ENCODE measurements at regions not wholly inside any gene's neighbourhood (a gene's known extent, or its start where the extent isn't known, plus 50 kb on each side); places are given as distances from the start of the nearest gene placed in this dataset.

- Histone ChIP-seq H3K9me3 (no peaks in the 10 kb centered on the region), H3K4me3 (no peak overlapping the region), H3K27me3 (peaks cover 54 to 94% (median 89%) of the 10 kb centered on the region in 3 donors), H3K36me3 (no peaks in the 10 kb centered on the region), H3K27ac (no peak overlapping the region), H3K4me1 (peaks cover 0 to 28% (median 18%) of the 10 kb centered on the region in 4 donors)
- DNase-seq: no peak
- WGBS, 2 donors: 23 to 44% methylated on average over 6 of the region's 6 CpGs
- TF ChIP-seq POLR2AphosphoS5 (IDR thresholded peaks at IDR 0.05) (no peak), CTCF (IDR thresholded peaks at IDR 0.05) (no peak), EP300 (IDR thresholded peaks at IDR 0.05) (no peak)
- intact Hi-C loops (cut with DNase I): no loop called here
Measured at GRCh38 chr5:88662846-88663245, 220.1 kb downstream of the MEF2C start.

- no peak for DNase-seq
- Histone ChIP-seq H3K36me3 (no peaks in the 10 kb centered on the region), H3K4me3 (no peak overlapping the region), H3K27ac (no peak overlapping the region), H3K9me3 (no peaks in the 10 kb centered on the region), H3K4me1 (peaks cover 0 to 19% (median 14%) of the 10 kb centered on the region in 4 donors), H3K27me3 (peaks cover 45 to 84% (median 80%) of the 10 kb centered on the region in 3 donors)
- no peak for TF ChIP-seq POLR2A (IDR thresholded peaks at IDR 0.05)
- no peak for TF ChIP-seq CTCF (IDR thresholded peaks at IDR 0.05)
- TF ChIP-seq POLR2AphosphoS5 (IDR thresholded peaks at IDR 0.05): no peak
- TF ChIP-seq EP300 (IDR thresholded peaks at IDR 0.05): no peak
- intact Hi-C loops (cut with DNase I): no loop called here
- WGBS, 2 donors: 8 to 28% methylated on average over 2 of the region's 2 CpGs
Measured at GRCh38 chr5:88661806-88662207, 221.2 kb downstream of the MEF2C start.

- peaks cover 45 to 84% (median 74%) of the 10 kb centered on the region in 3 donors for H3K27me3 ChIP-seq
- 1 to 2% methylated on average over 53 of the region's 53 CpGs for WGBS, 2 donors
- peak; percentile 83 for DNase-seq
- H3K27ac ChIP-seq: peak overlapping the region in 1 of 4 donors; percentile 47
- H3K36me3 ChIP-seq: no peaks in the 10 kb centered on the region
- no peak for TF ChIP-seq EP300 (IDR thresholded peaks at IDR 0.05)
- TF ChIP-seq POLR2AphosphoS5 (IDR thresholded peaks at IDR 0.05): peak; percentile 35 to 71 (median 60)
- TF ChIP-seq CTCF (IDR thresholded peaks at IDR 0.05): no peak
- no peak for TF ChIP-seq POLR2A (IDR thresholded peaks at IDR 0.05)
- peaks cover 0 to 15% (median 13%) of the 10 kb centered on the region in 4 donors for H3K4me1 ChIP-seq
- intact Hi-C loops (cut with DNase I): no loop called here
- H3K9me3 ChIP-seq: no peaks in the 10 kb centered on the region
- peak overlapping the region; percentile 7 to 46 (median 35) for H3K4me3 ChIP-seq
Measured at GRCh38 chr5:88660947-88661805, 221.8 kb downstream of the MEF2C start.

- TF ChIP-seq POLR2AphosphoS5 (IDR thresholded peaks at IDR 0.05): no peak
- TF ChIP-seq CTCF (IDR thresholded peaks at IDR 0.05): no peak
- TF ChIP-seq EP300 (IDR thresholded peaks at IDR 0.05): no peak
- TF ChIP-seq POLR2A (IDR thresholded peaks at IDR 0.05): no peak
- no peaks in the 10 kb centered on the region for H3K9me3 ChIP-seq
- H3K27me3 ChIP-seq: peaks cover 39 to 78% (median 66%) of the 10 kb centered on the region in 3 donors
- H3K27ac ChIP-seq: peak overlapping the region in 1 of 4 donors; percentile 47
- intact Hi-C loops (cut with DNase I): no loop called here
- peak overlapping the region; percentile 7 to 46 (median 35) for H3K4me3 ChIP-seq
- H3K4me1 ChIP-seq: peaks cover 0 to 15% (median 13%) of the 10 kb centered on the region in 4 donors
- 5 to 13% methylated on average over 41 of the region's 41 CpGs for WGBS, 2 donors
- no peak for DNase-seq
- no peaks in the 10 kb centered on the region for H3K36me3 ChIP-seq
Measured at GRCh38 chr5:88660264-88660946, 222.6 kb downstream of the MEF2C start.

All from sigmoid colon (tissue), 6 donors.